RPMI7951 (cell line): ENCODE measurements at regions not wholly inside any gene's neighbourhood (a gene's known extent, or its start where the extent isn't known, plus 50 kb on each side); places are given as distances from the start of the nearest gene placed in this dataset.

Experiments used
- DNase-seq: peaks from one replicate; pipeline ENCODE4 v3.0.0-alpha.2; 2012; ENCODE audit warnings: low read depth

- DNase-seq, result no peak
Measured at GRCh38 chr22:27680636-27681035, 120.9 kb downstream of the MN1 start.

- no peak for DNase-seq
Measured at GRCh38 chr22:27681037-27681436, 120.5 kb downstream of the MN1 start.

- no peak for DNase-seq
Measured at GRCh38 chr22:27682437-27682836, 119.1 kb downstream of the MN1 start.

GRCh38 chr22:27684901-27685300 is 116.7 kb downstream of the MN1 start:
- DNase-seq, result no peak

- no peak for DNase-seq
Measured at GRCh38 chr22:27685515-27685914, 116.0 kb downstream of the MN1 start.

GRCh38 chr22:27685970-27686369 is 115.6 kb downstream of the MN1 start:
- DNase-seq, result no peak

GRCh38 chr22:27686534-27686933 is 115.0 kb downstream of the MN1 start:
- DNase-seq, result peak; percentile 83

- no peak for DNase-seq
Measured at GRCh38 chr22:27687984-27688545, 113.5 kb downstream of the MN1 start.

GRCh38 chr22:27689664-27690063 is 111.9 kb downstream of the MN1 start:
- DNase-seq, result no peak

GRCh38 chr22:27690599-27690998 is 111.0 kb downstream of the MN1 start:
- no peak for DNase-seq

- DNase-seq, result no peak
Measured at GRCh38 chr22:27692243-27692642, 109.3 kb downstream of the MN1 start.

GRCh38 chr22:27695925-27696324 is 105.6 kb downstream of the MN1 start:
- no peak for DNase-seq

- no peak for DNase-seq
Measured at GRCh38 chr22:27697888-27698287, 103.7 kb downstream of the MN1 start.
